Heart left ventricle (tissue), 13 donors: ENCODE measurements at regions not wholly inside any gene's neighbourhood (a gene's known extent, or its start where the extent isn't known, plus 50 kb on each side); places are given as distances from the start of the nearest gene placed in this dataset.
"Not testable (repeated sequence)": the region's sequence is repeated elsewhere in the genome, so short reads cannot be mapped to it uniquely, and the experiment has no call there.

ENCODE experiments used
- CTCF ChIP-seq, 12 donors: fragments of 200-600 bp; sonication (generic) in 4 of 12; IDR thresholded peaks; one replicate each; pipeline versions ENCODE4 v1.5.0 to v1.8.0; 2018 to 2022; ENCODE audit warnings: antibody characterized with exemption in 12 of 12, mild to moderate bottlenecking in 5 of 12
- POLR2A ChIP-seq, 2 donors: fragments of 450-650 bp; IDR thresholded peaks; one replicate each; pipeline ENCODE4 v1.6.1; 2017; ENCODE audit warnings: antibody characterized with exemption in 2 of 2, mild to moderate bottlenecking in 2 of 2, moderate library complexity in 2 of 2
- donor health status: ischemic (EF 13 %, LVEDD 7.1; RV severe dilation, severe dysfunction).
- donor health status: DM: no; HTN: yes; CAD: no.
- donor health status: DM: no; HTN: no; CAD: no.
- donor health status: ischemic (EF 25% LVEDD 6.9; RV normal size, moderate dysfunction).
- donor health status: ischemic (EF 25% LVEDD 5.7; RV mildly dilated, moderate dysfunction).
- donor health status: ischemic (EF 35%, LVEDD 5.7; RV mildly dilated, moderate dysfunction).
- donor health status: nonischemic (EF 11% LVEDD 7.7; RV severe dilation, severe dysfunction).
- donor health status: DM: yes; HTN: yes; CAD: no.
- donor health status: PGD.
- donor health status: ischemic (EF 29% LVEDD 5.4; RV normal size, mild dysfunction).
- donor health status: nonischemic (EF 23%, LVEDD 6.1; RV moderate dilation, normal function).

- TF ChIP-seq CTCF, POLR2A (IDR thresholded peaks at IDR 0.05): not testable (repeated sequence)
Measured at GRCh38 chr2:58325296-58325895, 84.3 kb upstream of the FANCL start.
